C4-2B (cell line): ENCODE measurements at regions not wholly inside any gene's neighbourhood (a gene's known extent, or its start where the extent isn't known, plus 50 kb on each side); places are given as distances from the start of the nearest gene placed in this dataset.

ENCODE experiments used
- H3K27ac ChIP-seq: fragments of 450-650 bp; 2 replicates; pipeline ENCODE4 v1.5.1; 2017
- CTCF ChIP-seq: fragments of 450-650 bp; conservative IDR thresholded peaks from 2 replicates; pipeline ENCODE4 v1.5.1; 2017; ENCODE audit warnings: mild to moderate bottlenecking
- ZFX ChIP-seq: fragments of 450-650 bp; IDR thresholded peaks from 2 replicates; pipeline ENCODE4 v1.6.1; 2017

- no peak overlapping the region for H3K27ac ChIP-seq
- TF ChIP-seq CTCF (no peak), ZFX (no peak)
Measured at GRCh38 chr2:217740756-217741155, 262.0 kb downstream of the TNS1 start.

- no peak overlapping the region for H3K27ac ChIP-seq
- TF ChIP-seq ZFX (no peak), CTCF (no peak)
Measured at GRCh38 chr2:217740178-217740577, 262.6 kb downstream of the TNS1 start.

- no peak overlapping the region for H3K27ac ChIP-seq
- TF ChIP-seq CTCF (no peak), ZFX (no peak)
Measured at GRCh38 chr2:217739741-217740140, 263.1 kb downstream of the TNS1 start.

GRCh38 chr2:217738061-217738460 lies 264.7 kb downstream of the TNS1 start:
- TF ChIP-seq ZFX: no peak
- TF ChIP-seq CTCF: no peak

GRCh38 chr2:217736776-217737550 lies 265.8 kb downstream of the TNS1 start:
- no peak overlapping the region for H3K27ac ChIP-seq
- TF ChIP-seq CTCF (no peak), ZFX (no peak)

More at GRCh38 chr2:217738061-217738460, 264.7 kb downstream of the TNS1 start:
- H3K27ac ChIP-seq: no peak overlapping the region

- H3K27ac ChIP-seq: no peak overlapping the region
- TF ChIP-seq ZFX (no peak), CTCF (no peak)
Measured at GRCh38 chr2:217735899-217736298, 266.9 kb downstream of the TNS1 start.

GRCh38 chr2:217735034-217735433 lies 267.8 kb downstream of the TNS1 start:
- no peak for TF ChIP-seq CTCF
- TF ChIP-seq ZFX: no peak
- H3K27ac ChIP-seq: no peak overlapping the region
